Hippocampal formation (tissue), 2 donors: ENCODE measurements at regions not wholly inside any gene's neighbourhood (a gene's known extent, or its start where the extent isn't known, plus 50 kb on each side); places are given as distances from the start of the nearest gene placed in this dataset.
"Not testable (repeated sequence)": the region's sequence is repeated elsewhere in the genome, so short reads cannot be mapped to it uniquely, and the experiment has no call there.

Experiments used
- DNase-seq, 2 donors: peaks; one replicate each; lab custom pipeline; 2025; lab: John Stamatoyannopoulos, UW

- no peak for DNase-seq
Measured at GRCh38 chr4:167831855-167832254, 260.5 kb upstream of the ANXA10 start.

- no peak for DNase-seq
Measured at GRCh38 chr4:167838686-167839085, 253.7 kb upstream of the ANXA10 start.

- no peak for DNase-seq
Measured at GRCh38 chr4:167842487-167842886, 249.8 kb upstream of the ANXA10 start.

- DNase-seq, result no peak
Measured at GRCh38 chr4:167854881-167855280, 237.5 kb upstream of the ANXA10 start.

- DNase-seq, result not testable (repeated sequence)
Measured at GRCh38 chr4:167858127-167858526, 234.2 kb upstream of the ANXA10 start.

- DNase-seq, result no peak
Measured at GRCh38 chr4:167867191-167867590, 225.1 kb upstream of the ANXA10 start.

GRCh38 chr4:167868163-167868562 is 224.2 kb upstream of the ANXA10 start:
- no peak for DNase-seq

GRCh38 chr4:167873496-167873895 is 218.8 kb upstream of the ANXA10 start:
- no peak for DNase-seq

- DNase-seq, result not testable (repeated sequence)
Measured at GRCh38 chr4:167876091-167876490, 216.2 kb upstream of the ANXA10 start.

- DNase-seq, result not testable (repeated sequence)
Measured at GRCh38 chr4:167877826-167878225, 214.5 kb upstream of the ANXA10 start.

- DNase-seq, result no peak
Measured at GRCh38 chr4:167883266-167883665, 209.1 kb upstream of the ANXA10 start.

- DNase-seq, result no peak
Measured at GRCh38 chr4:167885071-167885470, 207.3 kb upstream of the ANXA10 start.

GRCh38 chr4:167885872-167886271 is 206.5 kb upstream of the ANXA10 start:
- DNase-seq, result no peak

- no peak for DNase-seq
Measured at GRCh38 chr4:167887726-167888125, 204.6 kb upstream of the ANXA10 start.

- DNase-seq, result no peak
Measured at GRCh38 chr4:167890226-167890625, 202.1 kb upstream of the ANXA10 start.

GRCh38 chr4:167893531-167893930 is 198.8 kb upstream of the ANXA10 start:
- DNase-seq, result no peak

- DNase-seq, result not testable (repeated sequence)
Measured at GRCh38 chr4:167896260-167896659, 196.1 kb upstream of the ANXA10 start.

GRCh38 chr4:167897116-167897515 is 195.2 kb upstream of the ANXA10 start:
- DNase-seq, result no peak

- no peak for DNase-seq
Measured at GRCh38 chr4:167903291-167903721, 189.0 kb upstream of the ANXA10 start.

- DNase-seq, result no peak
Measured at GRCh38 chr4:167906851-167907250, 185.5 kb upstream of the ANXA10 start.

- DNase-seq, result no peak
Measured at GRCh38 chr4:167908816-167909215, 183.5 kb upstream of the ANXA10 start.

GRCh38 chr4:167912535-167912934 is 179.8 kb upstream of the ANXA10 start:
- not testable (repeated sequence) for DNase-seq

- no peak for DNase-seq
Measured at GRCh38 chr4:167918077-167918476, 174.3 kb upstream of the ANXA10 start.

- DNase-seq, result no peak
Measured at GRCh38 chr4:167930166-167930565, 162.2 kb upstream of the ANXA10 start.

GRCh38 chr4:167934216-167934615 is 158.1 kb upstream of the ANXA10 start:
- DNase-seq, result no peak
